WERI-Rb-1 (cell line): ENCODE measurements at regions not wholly inside any gene's neighbourhood (a gene's known extent, or its start where the extent isn't known, plus 50 kb on each side); places are given as distances from the start of the nearest gene placed in this dataset.

ENCODE experiments used
- DNase-seq: peaks from one replicate; pipeline ENCODE4 v3.0.0-alpha.2; 2020
- H3K27ac ChIP-seq: fragments of 250-450 bp; sonication (Bioruptor Pico); 2 replicates; pipeline ENCODE4 v1.5.1; 2020; ENCODE audit warnings: mild to moderate bottlenecking, moderate library complexity
- H3K27me3 ChIP-seq: fragments of 250-450 bp; sonication (Bioruptor Pico); 2 replicates; pipeline ENCODE4 v1.5.1; 2021; ENCODE audit warnings: mild to moderate bottlenecking, low read depth, moderate library complexity; ENCODE audit not compliant: insufficient read depth, severe bottlenecking
- H3K36me3 ChIP-seq: fragments of 250-450 bp; sonication (Bioruptor Pico); 2 replicates; pipeline ENCODE4 v1.5.1; 2020; ENCODE audit warnings: mild to moderate bottlenecking, moderate library complexity
- H3K4me3 ChIP-seq: 2 replicates; pipeline ENCODE4 v1.5.1; 2011; ENCODE audit warnings: low read depth, mild to moderate bottlenecking, control low read depth, low read length
- H3K9me3 ChIP-seq: fragments of 250-450 bp; sonication (Bioruptor Pico); 2 replicates; pipeline ENCODE4 v1.5.1; 2021; ENCODE audit warnings: mild to moderate bottlenecking, moderate library complexity; ENCODE audit not compliant: severe bottlenecking
- CTCF ChIP-seq: IDR thresholded peaks from 2 replicates; pipeline ENCODE4 v1.5.1; 2011; ENCODE audit warnings: low read depth, mild to moderate bottlenecking, control low read depth, inconsistent platforms, low read length

- TF ChIP-seq CTCF = no peak
These were observed 545.6 kb upstream of the MEF2C start for GRCh38 chr5:89428624-89429023.

DNA sequence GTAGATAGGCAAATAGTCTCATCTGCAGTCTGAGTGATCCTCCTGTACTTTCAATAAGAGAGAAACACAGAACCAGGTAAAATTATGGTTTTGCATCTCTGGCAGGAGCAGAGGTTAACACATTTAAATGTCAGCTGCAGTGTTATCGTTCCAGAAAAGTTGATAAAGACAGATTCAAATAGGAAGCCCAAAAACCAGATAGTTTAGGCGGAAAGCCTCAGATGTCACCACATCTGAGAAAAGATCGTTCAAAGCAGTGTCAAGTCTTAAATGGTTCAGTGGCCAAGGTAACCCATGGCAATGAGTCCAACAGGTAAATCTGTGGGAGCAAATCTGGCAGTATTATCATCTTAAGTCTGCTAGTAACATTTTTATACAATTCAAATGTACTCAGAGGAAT lies 542.1 kb upstream of the MEF2C start:
- no peak for TF ChIP-seq CTCF
- Histone ChIP-seq H3K4me3 (no peak overlapping the region), H3K36me3 (no peaks in the 10 kb centered on the region), H3K27ac (no peak overlapping the region), H3K27me3 (no peaks in the 10 kb centered on the region), H3K9me3 (no peaks in the 10 kb centered on the region)
- DNase-seq = no peak

More at GRCh38 chr5:89428624-89429023, 545.6 kb upstream of the MEF2C start:
- Histone ChIP-seq H3K9me3 (no peaks in the 10 kb centered on the region), H3K27ac (no peak overlapping the region), H3K36me3 (no peaks in the 10 kb centered on the region), H3K27me3 (no peaks in the 10 kb centered on the region), H3K4me3 (no peak overlapping the region)
- no peak for DNase-seq

DNA sequence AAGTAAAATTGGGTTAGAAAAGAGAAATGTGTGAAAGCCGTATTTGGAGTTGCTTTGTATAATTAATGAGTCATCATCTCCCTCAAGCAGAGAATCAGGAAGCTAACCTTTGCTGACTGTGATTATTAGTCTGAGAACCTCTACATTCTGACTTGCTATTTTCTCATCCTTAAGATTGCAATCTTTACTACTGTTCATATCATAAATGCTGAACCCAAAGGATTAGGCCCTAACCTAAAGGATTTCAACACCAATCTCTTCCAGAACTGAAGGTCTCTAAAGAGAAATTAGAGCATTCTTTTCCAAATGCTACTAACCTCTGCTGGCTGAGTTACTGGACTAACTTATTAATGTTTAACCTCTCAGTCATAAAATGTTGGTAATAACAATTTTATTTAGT lies 538.1 kb upstream of the MEF2C start:
- Histone ChIP-seq H3K27me3 (no peaks in the 10 kb centered on the region), H3K36me3 (no peaks in the 10 kb centered on the region), H3K27ac (no peak overlapping the region), H3K4me3 (no peak overlapping the region), H3K9me3 (no peaks in the 10 kb centered on the region)
- DNase-seq = no peak
- TF ChIP-seq CTCF = no peak

- no peaks in the 10 kb centered on the region for H3K9me3 ChIP-seq
- no peak overlapping the region for H3K27ac ChIP-seq
- no peaks in the 10 kb centered on the region for H3K27me3 ChIP-seq
- no peak overlapping the region for H3K4me3 ChIP-seq
- TF ChIP-seq CTCF = no peak
- no peak for DNase-seq
- no peaks in the 10 kb centered on the region for H3K36me3 ChIP-seq
These were observed 535.6 kb upstream of the MEF2C start for GRCh38 chr5:89418407-89419085.

GRCh38 chr5:89417990-89418389 lies 535.0 kb upstream of the MEF2C start:
- H3K27ac ChIP-seq = no peak overlapping the region
- H3K36me3 ChIP-seq = no peaks in the 10 kb centered on the region
- H3K27me3 ChIP-seq = no peaks in the 10 kb centered on the region
- TF ChIP-seq CTCF = peak; percentile 32; the same call in 1 of the 2 replicates
- DNase-seq = peak; percentile 11
- no peaks in the 10 kb centered on the region for H3K9me3 ChIP-seq
- H3K4me3 ChIP-seq = no peak overlapping the region

DNA sequence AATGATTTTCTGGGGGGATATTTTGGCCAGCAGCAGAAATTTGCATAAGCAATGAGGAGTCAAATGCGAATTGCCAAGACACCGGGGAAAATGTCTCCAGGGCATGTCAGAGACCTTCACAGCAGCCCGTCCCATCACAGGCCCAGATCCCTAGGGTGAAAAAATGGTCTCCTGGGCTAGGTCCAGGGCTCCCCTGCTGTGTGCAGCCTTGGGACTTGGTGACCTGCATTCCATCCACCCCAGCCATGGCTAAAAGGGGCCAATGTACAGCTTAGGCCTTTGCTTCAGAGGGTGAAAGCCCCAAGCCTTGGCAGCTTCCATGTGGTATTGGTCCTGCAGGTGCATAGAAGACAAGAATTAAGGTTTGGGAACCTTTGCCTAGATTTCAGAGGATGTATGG lies 534.5 kb upstream of the MEF2C start:
- Histone ChIP-seq H3K9me3 (no peaks in the 10 kb centered on the region), H3K27ac (no peak overlapping the region), H3K4me3 (no peak overlapping the region), H3K36me3 (no peaks in the 10 kb centered on the region), H3K27me3 (no peaks in the 10 kb centered on the region)
- TF ChIP-seq CTCF = no peak
- DNase-seq = no peak
